ENCODE measurements at regions not wholly inside any gene's neighbourhood (a gene's known extent, or its start where the extent isn't known, plus 50 kb on each side); places are given as distances from the start of the nearest gene placed in this dataset.

DNA sequence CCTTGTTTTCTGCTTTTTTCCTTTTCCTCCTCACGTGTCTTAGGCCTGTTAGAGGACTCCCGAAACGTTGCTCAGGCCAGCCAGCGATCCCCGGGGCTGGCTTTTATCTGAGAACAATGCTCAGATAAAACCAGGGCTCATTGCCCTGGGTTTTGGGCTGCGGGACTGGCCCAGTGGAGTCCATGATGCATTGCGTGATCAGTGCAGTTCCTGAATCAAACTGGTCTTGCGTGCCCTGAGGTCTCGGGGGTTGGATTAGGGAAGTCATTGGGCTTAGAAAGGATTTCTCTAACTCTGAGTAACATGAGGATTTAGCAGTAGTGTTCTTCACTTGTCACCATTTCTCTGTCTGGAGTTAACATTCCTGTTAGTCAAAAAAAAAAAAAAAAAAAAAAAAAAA is 66.3 kb downstream of the CCR1 start:
- POLR2A ChIA-PET, result no interaction called here
- in situ Hi-C loops (cut with HindIII; ENCODE audit: extremely low pct_ligation_motif_present, low pct_unique_long_range_greater_than_20kb), result no loop called here
- H2AFZ ChIP-seq (ENCODE audit: low read length), result no peak overlapping the region
- no TSS peak for BruUV-seq (replicated peaks)
- DNase-seq (ENCODE audit: low spot score) (no peak), FAIRE-seq (no peak), ATAC-seq (no peak)
- H3K9ac ChIP-seq (ENCODE audit: insufficient read depth, low read depth, low read length), result no peak overlapping the region
- TF ChIP-seq ZBTB33 (CRISPR knock-in tag; IDR thresholded peaks at IDR 0.05) (no peak), ZNF552 (CRISPR knock-in tag; IDR thresholded peaks at IDR 0.05; ENCODE audit: borderline replicate concordance) (no peak), ZNF225 (CRISPR knock-in tag; IDR thresholded peaks at IDR 0.05) (no peak), ZBTB26 (CRISPR knock-in tag; IDR thresholded peaks at IDR 0.05; ENCODE audit: borderline replicate concordance) (no peak), NR2C2 (CRISPR knock-in tag; IDR thresholded peaks at IDR 0.05; ENCODE audit: borderline replicate concordance) (no peak), ZZZ3 (CRISPR knock-in tag; IDR thresholded peaks at IDR 0.05; ENCODE audit: borderline replicate concordance) (no peak), NFE2L2 (IDR thresholded peaks at IDR 0.05; ENCODE audit: low read length) (no peak), ZNF687 (CRISPR knock-in tag; IDR thresholded peaks at IDR 0.05) (no peak), SP140L (CRISPR knock-in tag; IDR thresholded peaks at IDR 0.05; ENCODE audit: borderline replicate concordance) (no peak), ARHGAP35 (CRISPR knock-in tag; IDR thresholded peaks at IDR 0.05; ENCODE audit: borderline replicate concordance) (no peak), RFX1 (IDR thresholded peaks at IDR 0.05) (no peak), NR3C1 (CRISPR knock-in tag; IDR thresholded peaks at IDR 0.05) (no peak)
- TF ChIP-seq, protein P1, sequence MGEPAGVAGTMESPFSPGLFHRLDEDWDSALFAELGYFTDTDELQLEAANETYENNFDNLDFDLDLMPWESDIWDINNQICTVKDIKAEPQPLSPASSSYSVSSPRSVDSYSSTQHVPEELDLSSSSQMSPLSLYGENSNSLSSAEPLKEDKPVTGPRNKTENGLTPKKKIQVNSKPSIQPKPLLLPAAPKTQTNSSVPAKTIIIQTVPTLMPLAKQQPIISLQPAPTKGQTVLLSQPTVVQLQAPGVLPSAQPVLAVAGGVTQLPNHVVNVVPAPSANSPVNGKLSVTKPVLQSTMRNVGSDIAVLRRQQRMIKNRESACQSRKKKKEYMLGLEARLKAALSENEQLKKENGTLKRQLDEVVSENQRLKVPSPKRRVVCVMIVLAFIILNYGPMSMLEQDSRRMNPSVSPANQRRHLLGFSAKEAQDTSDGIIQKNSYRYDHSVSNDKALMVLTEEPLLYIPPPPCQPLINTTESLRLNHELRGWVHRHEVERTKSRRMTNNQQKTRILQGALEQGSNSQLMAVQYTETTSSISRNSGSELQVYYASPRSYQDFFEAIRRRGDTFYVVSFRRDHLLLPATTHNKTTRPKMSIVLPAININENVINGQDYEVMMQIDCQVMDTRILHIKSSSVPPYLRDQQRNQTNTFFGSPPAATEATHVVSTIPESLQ (CRISPR knock-in tag; conservative IDR thresholded peaks at IDR 0.05), result no peak
- TF ChIP-seq, protein P2, sequence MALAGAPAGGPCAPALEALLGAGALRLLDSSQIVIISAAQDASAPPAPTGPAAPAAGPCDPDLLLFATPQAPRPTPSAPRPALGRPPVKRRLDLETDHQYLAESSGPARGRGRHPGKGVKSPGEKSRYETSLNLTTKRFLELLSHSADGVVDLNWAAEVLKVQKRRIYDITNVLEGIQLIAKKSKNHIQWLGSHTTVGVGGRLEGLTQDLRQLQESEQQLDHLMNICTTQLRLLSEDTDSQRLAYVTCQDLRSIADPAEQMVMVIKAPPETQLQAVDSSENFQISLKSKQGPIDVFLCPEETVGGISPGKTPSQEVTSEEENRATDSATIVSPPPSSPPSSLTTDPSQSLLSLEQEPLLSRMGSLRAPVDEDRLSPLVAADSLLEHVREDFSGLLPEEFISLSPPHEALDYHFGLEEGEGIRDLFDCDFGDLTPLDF (CRISPR knock-in tag; IDR thresholded peaks at IDR 0.05), result no peak
- H3K79me2 ChIP-seq (ENCODE audit: insufficient read depth, low read length), result no peaks in the 10 kb centered on the region
- H3K9me3 ChIP-seq (ENCODE audit: low read length), result no peaks in the 10 kb centered on the region
- 31% methylated on average over 9 of the region's 9 CpGs for WGBS (ENCODE audit: low lambda C conversion rate)
- H3K27me3 ChIP-seq (ENCODE audit: control insufficient read depth in 1 of 2, insufficient read depth in 2 of 2, low read length in 2 of 2), result peaks cover 0 to 9% of the 10 kb centered on the region in 2 experiments; a peak in 3 of 5 replicates
- H3K4me2 ChIP-seq (ENCODE audit: low read depth, low read length), result no peak overlapping the region
- no peak overlapping the region for H3K4me3 ChIP-seq (replicated peaks in 1 of 3; ENCODE audit: insufficient read depth in 1 of 3, low read depth in 2 of 3, low read length in 3 of 3)
- H3K27ac ChIP-seq (ENCODE audit: extremely low read length, insufficient read depth, low read length), result no peak overlapping the region
- no peaks in the 10 kb centered on the region for H4K20me1 ChIP-seq (ENCODE audit: insufficient read depth, low read length)
- intact Hi-C loops (cut with micrococcal nuclease; ENCODE audit: unreplicated experiment), result no loop called here
- H3K36me3 ChIP-seq (replicated peaks in 1 of 2; ENCODE audit: control insufficient read depth in 1 of 2, insufficient read depth in 2 of 2, low read length in 2 of 2), result no peaks in the 10 kb centered on the region
- H3K4me1 ChIP-seq (ENCODE audit: insufficient read depth, low read length), result no peaks in the 10 kb centered on the region
- CTCF ChIA-PET (ENCODE audit: low intra/inter-chr PET ratio, low total read pairs), result no interaction called here

Data from HepG2 (cell line).